ENCODE measurements at regions not wholly inside any gene's neighbourhood (a gene's known extent, or its start where the extent isn't known, plus 50 kb on each side); places are given as distances from the start of the nearest gene placed in this dataset.

GRCh38 chr11:127531167-127531566 is 530.6 kb upstream of the KIRREL3 start:
- no peak for TF ChIP-seq CTCF (IDR thresholded peaks at IDR 0.05)
- no peak for TF ChIP-seq POLR2A (IDR thresholded peaks at IDR 0.05)
